ENCODE measurements at regions not wholly inside any gene's neighbourhood (a gene's known extent, or its start where the extent isn't known, plus 50 kb on each side); places are given as distances from the start of the nearest gene placed in this dataset.
"Not testable (repeated sequence)": the region's sequence is repeated elsewhere in the genome, so short reads cannot be mapped to it uniquely, and the experiment has no call there.

DNA sequence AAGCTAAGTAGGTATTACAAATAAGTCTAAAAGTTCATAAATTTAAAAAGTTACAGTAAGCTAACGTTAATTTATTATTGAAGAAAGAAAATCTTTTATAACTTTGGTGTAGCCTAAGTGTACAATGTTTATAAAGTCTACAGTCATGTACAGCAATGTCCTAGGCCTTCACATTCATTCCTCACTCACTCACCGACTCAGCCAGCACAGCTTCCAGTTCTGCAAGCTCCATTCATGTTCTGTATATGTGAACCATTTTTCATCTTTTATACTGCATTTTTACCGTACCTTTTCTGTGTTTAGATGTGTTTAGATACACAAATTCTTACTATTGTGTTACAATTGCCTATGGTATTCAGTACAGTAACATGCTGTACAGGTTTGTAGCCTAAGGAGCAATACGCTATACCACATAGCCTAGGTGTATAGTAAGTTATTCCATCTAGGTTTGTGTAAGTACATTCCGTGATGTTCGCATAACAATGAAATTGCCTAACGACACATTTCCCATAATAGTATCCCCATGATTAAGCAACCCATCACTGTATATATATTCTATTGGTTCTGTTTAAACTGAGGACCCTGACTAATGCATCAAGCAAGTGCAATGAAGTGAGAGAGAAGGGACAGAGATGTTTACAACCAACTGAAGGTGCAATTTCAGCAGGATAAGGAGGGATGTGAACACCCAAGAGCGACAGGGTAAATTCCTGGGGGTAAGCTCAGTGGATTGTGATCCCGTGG lies 88.9 kb upstream of the TRIO start:
- DNase-seq: no peak

GRCh38 chr5:14050821-14051220 lies 92.3 kb upstream of the TRIO start:
- no peak for DNase-seq

DNA sequence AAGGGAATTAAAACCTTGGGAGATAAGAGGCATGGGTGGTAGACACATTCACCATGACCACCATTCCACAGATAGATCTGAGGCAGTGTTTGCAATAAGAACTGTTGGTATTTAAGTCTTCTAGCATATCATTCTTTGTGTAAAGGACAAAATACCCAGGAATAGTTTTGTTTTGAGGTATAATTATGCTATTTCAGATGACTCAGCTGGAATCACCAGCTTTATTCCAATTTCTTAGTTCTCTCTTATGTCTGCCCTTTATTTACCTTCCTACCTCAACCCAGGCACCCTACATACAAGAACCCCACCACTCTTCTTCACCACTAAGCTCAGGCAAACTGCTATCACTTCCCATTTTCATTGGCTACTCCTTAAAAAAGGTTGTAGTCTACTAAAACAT lies 94.7 kb upstream of the TRIO start:
- DNase-seq: no peak

DNA sequence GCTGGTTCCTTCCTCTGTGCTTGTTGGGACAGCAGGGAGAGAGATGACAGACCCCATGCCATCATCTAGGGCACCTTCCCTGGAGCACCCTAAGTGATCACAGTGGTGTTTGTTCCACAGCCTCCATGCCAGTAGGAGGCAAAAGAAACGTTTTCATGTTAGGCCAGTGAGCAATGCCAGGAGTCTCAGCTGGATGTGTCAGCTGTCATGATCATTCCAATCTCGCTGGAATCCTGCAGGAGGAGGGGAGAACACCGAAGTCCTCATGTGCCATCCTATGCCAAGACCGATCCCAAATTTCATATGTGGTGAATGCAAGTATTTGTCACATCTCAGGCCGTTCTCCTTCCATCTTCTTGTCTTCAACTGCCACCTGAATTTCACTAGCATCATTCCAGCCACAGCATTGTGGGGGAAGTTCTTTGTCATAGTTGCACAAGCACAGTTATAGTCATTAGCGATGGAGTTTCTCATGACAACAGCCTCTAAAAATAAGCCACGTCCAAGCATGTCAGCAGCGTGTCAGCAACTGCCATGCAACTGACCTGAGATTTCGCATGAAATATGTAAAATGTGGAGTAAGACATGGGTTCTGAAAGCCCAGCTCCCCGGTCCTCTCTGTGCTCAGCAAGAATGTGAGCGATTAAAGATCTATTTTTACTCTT lies 97.2 kb upstream of the DNAH5 start:
- DNase-seq: no peak

DNA sequence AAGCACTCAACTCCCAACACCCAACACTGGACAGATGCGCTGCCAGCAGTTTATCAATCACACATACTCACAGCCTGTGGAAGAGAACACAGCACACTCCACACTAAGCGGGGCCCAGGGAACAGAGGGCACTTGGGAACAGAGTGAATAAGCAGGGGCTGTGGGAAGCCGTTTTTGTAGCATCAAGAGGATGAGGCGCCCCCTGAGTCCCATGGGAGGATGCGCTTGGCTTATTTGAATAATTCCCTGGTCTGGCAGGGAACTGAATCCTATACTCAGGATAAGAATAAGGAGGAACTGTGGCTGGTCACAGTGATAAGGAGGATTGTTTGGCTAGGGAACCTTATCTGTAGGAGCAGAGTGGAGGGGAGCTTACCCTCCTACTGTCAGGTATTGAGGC lies 96.1 kb upstream of the DNAH5 start:
- DNase-seq: no peak

DNA sequence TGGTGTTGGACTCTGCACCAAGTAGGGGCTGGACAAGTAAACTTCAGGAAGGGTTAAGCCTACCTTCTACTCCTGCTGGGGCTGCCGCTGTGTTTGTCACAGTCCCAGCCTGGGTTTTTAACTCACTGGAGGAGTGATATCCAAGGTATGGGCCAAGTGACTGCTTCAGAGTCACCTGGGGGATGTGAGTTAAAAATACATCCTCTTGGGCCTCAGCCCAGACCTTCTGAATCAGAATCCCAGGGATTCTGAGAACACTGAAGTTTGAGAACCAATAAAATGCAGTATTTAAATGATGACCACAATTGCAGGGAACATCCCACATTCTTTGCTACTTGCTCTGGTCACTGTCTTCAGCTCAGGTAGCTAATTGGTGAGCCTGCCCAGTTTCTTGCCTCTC lies 95.1 kb upstream of the DNAH5 start:
- no peak for DNase-seq

- no peak for DNase-seq
Measured at GRCh38 chr5:14039063-14039462, 94.6 kb upstream of the DNAH5 start.

GRCh38 chr5:14038341-14038959 lies 94.0 kb upstream of the DNAH5 start:
- DNase-seq: no peak

- DNase-seq: no peak
Measured at GRCh38 chr5:14036947-14037346, 92.5 kb upstream of the DNAH5 start.

- DNase-seq: no peak
Measured at GRCh38 chr5:14036514-14036913, 92.0 kb upstream of the DNAH5 start.

- DNase-seq: no peak
Measured at GRCh38 chr5:14035859-14036503, 91.5 kb upstream of the DNAH5 start.

GRCh38 chr5:14034963-14035362 lies 90.5 kb upstream of the DNAH5 start:
- DNase-seq: no peak

DNA sequence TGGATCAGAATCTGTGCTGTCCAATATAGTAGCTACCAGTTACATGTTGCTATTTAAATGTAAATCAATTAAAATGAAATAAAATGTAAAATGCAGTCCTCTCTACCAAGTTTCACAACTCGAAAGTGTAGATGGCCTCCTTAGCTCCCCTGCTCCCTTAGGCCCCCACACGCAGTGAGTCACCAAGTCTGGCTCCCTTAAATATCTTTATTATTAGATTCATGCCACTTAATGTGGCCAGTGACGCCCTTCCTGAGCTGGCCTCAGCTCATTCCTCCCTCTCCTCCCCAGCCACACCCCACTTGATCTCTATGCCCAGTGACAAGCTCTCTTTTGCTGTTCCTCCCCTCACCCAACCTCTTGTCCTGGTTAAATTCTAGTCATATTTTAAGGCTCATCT lies 88.4 kb upstream of the DNAH5 start:
- DNase-seq: no peak

- no peak for DNase-seq
Measured at GRCh38 chr5:14028938-14029584, 84.6 kb upstream of the DNAH5 start.

DNA sequence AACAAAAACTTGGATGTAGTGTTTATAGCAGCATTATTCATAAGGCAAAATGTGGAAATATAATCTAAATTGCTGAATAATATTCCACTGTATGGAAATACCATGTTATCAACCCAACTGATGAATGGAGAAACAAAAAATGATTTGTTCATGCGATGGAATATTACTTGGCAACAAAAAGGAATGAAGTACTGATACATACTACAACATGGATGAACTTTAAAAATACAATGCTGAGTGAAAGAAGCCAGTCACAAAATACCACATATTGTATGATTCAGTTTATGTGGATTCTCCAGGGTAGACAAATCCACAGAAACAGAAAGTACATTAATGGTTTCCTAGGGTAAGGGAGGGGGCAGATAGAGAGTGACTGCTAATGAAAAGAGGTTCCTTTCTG lies 83.7 kb upstream of the DNAH5 start:
- no peak for DNase-seq

- no peak for DNase-seq
Measured at GRCh38 chr5:14025569-14026286, 81.2 kb upstream of the DNAH5 start.

GRCh38 chr5:14022971-14023370 lies 78.5 kb upstream of the DNAH5 start:
- no peak for DNase-seq

GRCh38 chr5:14020944-14021343 lies 76.5 kb upstream of the DNAH5 start:
- DNase-seq: not testable (repeated sequence)

DNA sequence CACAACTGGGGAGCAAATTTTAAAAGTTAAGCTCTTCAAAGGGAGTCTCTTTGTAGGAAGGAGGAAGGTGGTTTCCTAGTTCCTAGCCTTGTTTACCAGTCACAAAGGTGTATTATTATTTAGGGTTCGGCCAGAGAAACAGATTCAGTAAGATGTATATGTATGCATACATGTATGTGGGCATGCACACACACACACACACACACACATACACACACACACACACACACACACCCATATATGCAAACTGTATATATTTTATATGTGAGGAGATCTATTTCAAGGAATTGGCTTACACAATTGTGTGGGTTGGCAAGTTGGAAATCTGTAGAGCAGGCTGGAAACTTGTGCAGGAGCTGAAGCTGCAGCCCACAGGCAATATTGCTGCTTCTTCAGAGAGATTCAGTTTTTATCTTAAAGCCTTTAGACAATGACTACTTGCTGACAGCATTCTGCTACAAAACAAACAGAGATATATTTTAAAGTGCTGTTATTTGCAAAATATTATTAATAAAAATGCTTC lies 75.3 kb upstream of the DNAH5 start:
- no peak for DNase-seq

DNA sequence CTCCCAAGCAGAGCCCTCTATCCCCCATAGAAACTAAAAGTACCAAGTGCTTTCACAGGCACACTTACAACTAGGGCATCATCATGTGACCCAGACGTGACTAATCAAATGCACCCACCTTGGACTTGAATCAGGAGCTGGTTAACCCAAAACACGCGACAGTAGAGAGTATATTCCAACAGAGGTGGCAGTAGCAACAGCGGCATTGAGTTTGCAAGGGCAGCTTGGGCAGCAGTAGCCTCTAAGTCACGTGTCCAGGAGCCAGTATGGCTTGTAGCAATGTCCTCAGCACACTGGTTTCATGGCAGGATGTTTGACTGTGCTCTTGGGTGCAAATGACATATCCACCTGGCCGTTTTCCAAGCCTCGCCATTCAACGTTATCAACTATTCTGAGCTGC lies 73.4 kb upstream of the DNAH5 start:
- DNase-seq: no peak

DNA sequence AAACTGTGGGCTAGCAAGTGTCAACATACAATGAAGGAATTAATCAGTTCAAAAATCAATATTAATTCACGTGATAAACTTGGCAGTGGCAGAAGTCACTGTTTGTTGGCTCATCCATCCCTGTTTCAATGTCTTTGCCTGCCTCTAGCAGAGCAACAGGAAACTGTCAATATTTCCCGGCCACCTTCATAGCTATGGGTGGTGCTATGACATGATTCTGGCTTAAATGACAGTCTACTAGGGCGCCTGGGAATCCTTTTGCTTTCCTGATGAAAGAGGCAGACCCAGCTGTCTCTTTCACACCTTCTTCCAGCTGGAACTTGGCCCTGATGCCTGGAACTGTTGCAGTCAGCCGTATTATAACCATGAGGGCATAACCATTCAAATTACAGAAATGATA lies 72.1 kb upstream of the DNAH5 start:
- DNase-seq: no peak
